Neural progenitor cell (in vitro differentiated cells): ENCODE measurements at regions not wholly inside any gene's neighbourhood (a gene's known extent, or its start where the extent isn't known, plus 50 kb on each side); places are given as distances from the start of the nearest gene placed in this dataset.
"Not testable (repeated sequence)": the region's sequence is repeated elsewhere in the genome, so short reads cannot be mapped to it uniquely, and the experiment has no call there.

Source experiments
- DNase-seq: peaks from one replicate; pipeline ENCODE4 v3.0.0-alpha.2; 2016; ENCODE audit warnings: low spot score
- H2AFZ ChIP-seq: fragments of 200-600 bp; sonication (generic); replicated peaks from 2 replicates; pipeline ENCODE4 v1.6.1; 2016; ENCODE audit warnings: antibody characterized with exemption
- H3F3A ChIP-seq: fragments of 200-600 bp; sonication (generic); 2 replicates; pipeline ENCODE4 v1.6.1; 2016; ENCODE audit warnings: antibody characterized with exemption, low read depth
- H3K27ac ChIP-seq: fragments of 200-600 bp; sonication (generic); 2 replicates; pipeline ENCODE4 v1.5.1; 2016; ENCODE audit warnings: mild to moderate bottlenecking
- H3K27me3 ChIP-seq: fragments of 200-600 bp; sonication (generic); 2 replicates; pipeline ENCODE4 v1.6.1; 2016; ENCODE audit warnings: mild to moderate bottlenecking, moderate library complexity
- H3K36me3 ChIP-seq: fragments of 200-600 bp; sonication (generic); 2 replicates; pipeline ENCODE4 v1.5.1; 2016
- H3K4me1 ChIP-seq: fragments of 200-600 bp; sonication (generic); 2 replicates; pipeline ENCODE4 v1.6.1; 2016; ENCODE audit warnings: mixed run types
- H3K4me2 ChIP-seq: fragments of 200-600 bp; sonication (generic); 2 replicates; pipeline ENCODE4 v1.6.1; 2016
- H3K4me3 ChIP-seq: fragments of 200-600 bp; sonication (generic); 2 replicates; pipeline ENCODE4 v1.5.1; 2016
- H3K79me2 ChIP-seq: fragments of 200-600 bp; sonication (generic); 2 replicates; pipeline ENCODE4 v1.6.1; 2016; ENCODE audit warnings: low read depth
- H3K9ac ChIP-seq: fragments of 200-600 bp; sonication (generic); 2 replicates; pipeline ENCODE4 v1.6.1; 2016
- H3K9me3 ChIP-seq: fragments of 200-600 bp; sonication (generic); 2 replicates; pipeline ENCODE4 v1.5.1; 2016; ENCODE audit warnings: low read depth
- H4K20me1 ChIP-seq: fragments of 200-600 bp; sonication (generic); 2 replicates; pipeline ENCODE4 v1.6.1; 2016; ENCODE audit warnings: low read depth
- H3K27ac Mint-ChIP-seq: 3 replicates; pipeline ENCODE4 v1.8.0; 2021; ENCODE audit warnings: mixed read lengths
- H3K27me3 Mint-ChIP-seq: 2 replicates; pipeline ENCODE4 v1.8.0; 2022; ENCODE audit warnings: low read depth, mild to moderate bottlenecking, inconsistent platforms, moderate library complexity, mixed read lengths; ENCODE audit not compliant: insufficient read depth
- H3K36me3 Mint-ChIP-seq: 3 replicates; pipeline ENCODE4 v1.8.0; 2021; ENCODE audit warnings: mixed read lengths
- H3K4me1 Mint-ChIP-seq: 3 replicates; pipeline ENCODE4 v1.8.0; 2021; ENCODE audit warnings: mixed read lengths
- H3K4me3 Mint-ChIP-seq: 3 replicates; pipeline ENCODE4 v1.8.0; 2021; ENCODE audit warnings: mild to moderate bottlenecking, moderate library complexity, mixed read lengths
- H3K9me3 Mint-ChIP-seq: 3 replicates; pipeline ENCODE4 v1.8.0; 2020; ENCODE audit warnings: mixed read lengths
- EZH2 ChIP-seq: fragments of 200-600 bp; sonication (generic); IDR thresholded peaks from 2 replicates; pipeline ENCODE4 v1.6.1; 2017; ENCODE audit warnings: antibody characterized with exemption, mild to moderate bottlenecking, moderate library complexity
- EZH2phosphoT487 ChIP-seq: fragments of 200-600 bp; sonication (generic); IDR thresholded peaks from 2 replicates; pipeline ENCODE4 v1.6.1; 2017; ENCODE audit warnings: antibody characterized with exemption
- TF ChIP-seq, protein P1 (sequence below): fragments of 200-600 bp; sonication (generic); IDR thresholded peaks from 2 replicates; pipeline ENCODE4 v1.5.1; 2017; ENCODE audit warnings: antibody characterized with exemption, mild to moderate bottlenecking

- no peaks in the 10 kb centered on the region for H3K27me3 ChIP-seq
- no peaks in the 10 kb centered on the region for H3K9me3 ChIP-seq
- no peak overlapping the region for H3K4me3 Mint-ChIP-seq
- no peaks in the 10 kb centered on the region for H3K79me2 ChIP-seq
- no peaks in the 10 kb centered on the region for H3K36me3 ChIP-seq
- no peaks in the 10 kb centered on the region for H3F3A ChIP-seq
- no peak overlapping the region for H3K4me3 ChIP-seq
- H3K4me2 ChIP-seq: no peak overlapping the region
- no peaks in the 10 kb centered on the region for H3K36me3 Mint-ChIP-seq
- DNase-seq: no peak
- H3K9me3 Mint-ChIP-seq: peaks cover 6% of the 10 kb centered on the region
- no peak for TF ChIP-seq EZH2
- TF ChIP-seq EZH2phosphoT487: no peak
- H3K27ac ChIP-seq: no peak overlapping the region
- no peaks in the 10 kb centered on the region for H4K20me1 ChIP-seq
- no peaks in the 10 kb centered on the region for H3K4me1 Mint-ChIP-seq
- H3K9ac ChIP-seq: no peak overlapping the region
- no peaks in the 10 kb centered on the region for H3K4me1 ChIP-seq
- no peak overlapping the region for H2AFZ ChIP-seq
- H3K27me3 Mint-ChIP-seq: peaks cover 10% of the 10 kb centered on the region
- H3K27ac Mint-ChIP-seq: no peak overlapping the region
These were observed 633.2 kb upstream of the NRP1 start for GRCh38 chr10:33967606-33968120.

GRCh38 chr10:33966946-33967345 is 632.5 kb upstream of the NRP1 start:
- H3K36me3 ChIP-seq: no peaks in the 10 kb centered on the region
- DNase-seq: no peak
- no peak overlapping the region for H3K27ac ChIP-seq
- no peaks in the 10 kb centered on the region for H3K9me3 ChIP-seq
- no peak overlapping the region for H3K4me2 ChIP-seq
- H3K9ac ChIP-seq: no peak overlapping the region
- no peak overlapping the region for H2AFZ ChIP-seq
- no peaks in the 10 kb centered on the region for H3K27me3 ChIP-seq
- Mint-ChIP-seq H3K36me3 (no peaks in the 10 kb centered on the region), H3K4me1 (no peaks in the 10 kb centered on the region), H3K27me3 (peaks cover 13% of the 10 kb centered on the region), H3K27ac (no peak overlapping the region), H3K9me3 (peaks cover 5% of the 10 kb centered on the region), H3K4me3 (no peak overlapping the region)
- no peak for TF ChIP-seq EZH2phosphoT487
- TF ChIP-seq, protein P1, sequence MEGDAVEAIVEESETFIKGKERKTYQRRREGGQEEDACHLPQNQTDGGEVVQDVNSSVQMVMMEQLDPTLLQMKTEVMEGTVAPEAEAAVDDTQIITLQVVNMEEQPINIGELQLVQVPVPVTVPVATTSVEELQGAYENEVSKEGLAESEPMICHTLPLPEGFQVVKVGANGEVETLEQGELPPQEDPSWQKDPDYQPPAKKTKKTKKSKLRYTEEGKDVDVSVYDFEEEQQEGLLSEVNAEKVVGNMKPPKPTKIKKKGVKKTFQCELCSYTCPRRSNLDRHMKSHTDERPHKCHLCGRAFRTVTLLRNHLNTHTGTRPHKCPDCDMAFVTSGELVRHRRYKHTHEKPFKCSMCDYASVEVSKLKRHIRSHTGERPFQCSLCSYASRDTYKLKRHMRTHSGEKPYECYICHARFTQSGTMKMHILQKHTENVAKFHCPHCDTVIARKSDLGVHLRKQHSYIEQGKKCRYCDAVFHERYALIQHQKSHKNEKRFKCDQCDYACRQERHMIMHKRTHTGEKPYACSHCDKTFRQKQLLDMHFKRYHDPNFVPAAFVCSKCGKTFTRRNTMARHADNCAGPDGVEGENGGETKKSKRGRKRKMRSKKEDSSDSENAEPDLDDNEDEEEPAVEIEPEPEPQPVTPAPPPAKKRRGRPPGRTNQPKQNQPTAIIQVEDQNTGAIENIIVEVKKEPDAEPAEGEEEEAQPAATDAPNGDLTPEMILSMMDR: no peak
- no peak for TF ChIP-seq EZH2
- no peak overlapping the region for H3K4me3 ChIP-seq
- H3K79me2 ChIP-seq: no peaks in the 10 kb centered on the region
- H4K20me1 ChIP-seq: no peaks in the 10 kb centered on the region
- no peaks in the 10 kb centered on the region for H3K4me1 ChIP-seq
- H3F3A ChIP-seq: no peaks in the 10 kb centered on the region

- TF ChIP-seq, protein P1: no peak
- H3K4me2 ChIP-seq: no peak overlapping the region
- H3K27me3 ChIP-seq: no peaks in the 10 kb centered on the region
- H3K9me3 ChIP-seq: no peaks in the 10 kb centered on the region
- no peaks in the 10 kb centered on the region for H3K4me1 Mint-ChIP-seq
- H2AFZ ChIP-seq: no peak overlapping the region
- H3K4me1 ChIP-seq: no peaks in the 10 kb centered on the region
- H3K27ac Mint-ChIP-seq: no peak overlapping the region
- H3K9me3 Mint-ChIP-seq: peaks cover 5% of the 10 kb centered on the region
- DNase-seq: no peak
- H3K9ac ChIP-seq: no peak overlapping the region
- H3K36me3 Mint-ChIP-seq: no peaks in the 10 kb centered on the region
- H3F3A ChIP-seq: no peaks in the 10 kb centered on the region
- no peaks in the 10 kb centered on the region for H3K79me2 ChIP-seq
- H3K4me3 ChIP-seq: no peak overlapping the region
- no peaks in the 10 kb centered on the region for H3K36me3 ChIP-seq
- peaks cover 13% of the 10 kb centered on the region for H3K27me3 Mint-ChIP-seq
- H3K4me3 Mint-ChIP-seq: no peak overlapping the region
- H4K20me1 ChIP-seq: no peaks in the 10 kb centered on the region
- H3K27ac ChIP-seq: no peak overlapping the region
These were observed 631.5 kb upstream of the NRP1 start for GRCh38 chr10:33965795-33966581.

DNA sequence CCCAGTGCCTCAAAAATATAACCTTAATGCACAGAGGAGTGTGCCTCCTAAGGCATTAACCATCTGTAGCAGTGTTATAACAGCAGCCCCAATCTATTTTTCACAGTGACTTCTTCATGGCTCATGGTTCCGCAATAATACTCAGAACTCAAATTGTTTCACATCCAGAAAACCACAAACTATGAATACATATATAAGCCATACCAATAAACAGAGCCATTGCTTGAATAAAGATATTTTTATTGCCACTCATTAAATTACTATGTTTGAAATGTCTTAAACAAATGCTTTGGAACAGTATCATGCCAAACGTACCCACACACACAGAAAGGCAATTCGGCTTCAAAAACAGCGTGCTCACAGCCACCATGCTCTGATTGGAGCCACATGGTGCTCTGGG is 629.3 kb upstream of the NRP1 start:
- no peak overlapping the region for H2AFZ ChIP-seq
- Mint-ChIP-seq H3K4me3 (no peak overlapping the region), H3K9me3 (no peaks in the 10 kb centered on the region), H3K4me1 (no peaks in the 10 kb centered on the region), H3K36me3 (no peaks in the 10 kb centered on the region), H3K27me3 (peaks cover 9% of the 10 kb centered on the region), H3K27ac (no peak overlapping the region)
- TF ChIP-seq, protein P1: no peak
- TF ChIP-seq EZH2 (no peak), EZH2phosphoT487 (no peak)
- no peak overlapping the region for H3K4me2 ChIP-seq
- H3K36me3 ChIP-seq: no peaks in the 10 kb centered on the region
- H3K27ac ChIP-seq: no peak overlapping the region
- H3K9me3 ChIP-seq: no peaks in the 10 kb centered on the region
- H3F3A ChIP-seq: no peaks in the 10 kb centered on the region
- no peaks in the 10 kb centered on the region for H4K20me1 ChIP-seq
- no peak for DNase-seq
- H3K79me2 ChIP-seq: no peaks in the 10 kb centered on the region
- no peak overlapping the region for H3K9ac ChIP-seq
- H3K4me3 ChIP-seq: no peak overlapping the region
- no peaks in the 10 kb centered on the region for H3K4me1 ChIP-seq
- no peaks in the 10 kb centered on the region for H3K27me3 ChIP-seq

GRCh38 chr10:33956322-33956721 is 621.9 kb upstream of the NRP1 start:
- H3K27ac Mint-ChIP-seq, H2AFZ ChIP-seq: not testable (repeated sequence)

More at GRCh38 chr10:33956322-33956721, 621.9 kb upstream of the NRP1 start:
- not testable (repeated sequence) for H3K27me3 Mint-ChIP-seq, H3K4me2 ChIP-seq, H3K4me3 Mint-ChIP-seq, H4K20me1 ChIP-seq, DNase-seq, H3K9me3 Mint-ChIP-seq, H3K27me3 ChIP-seq, H3F3A ChIP-seq, H3K9me3 ChIP-seq, H3K4me1 ChIP-seq, H3K4me3 ChIP-seq, H3K27ac ChIP-seq, H3K36me3 Mint-ChIP-seq, H3K36me3 ChIP-seq, H3K9ac ChIP-seq, H3K4me1 Mint-ChIP-seq, H3K79me2 ChIP-seq
